Fibroblast of lung (primary cell): ENCODE measurements at regions not wholly inside any gene's neighbourhood (a gene's known extent, or its start where the extent isn't known, plus 50 kb on each side); places are given as distances from the start of the nearest gene placed in this dataset.

ENCODE experiments used
- CTCF ChIP-seq, 2 donors: IDR thresholded peaks in 1 of 2; conservative IDR thresholded peaks in 1 of 2; 1 replicate in 1 of 2; 2 replicates in 1 of 2; pipeline ENCODE4 v1.5.1; 2011 to 2012; ENCODE audit warnings: low read length in 2 of 2, control low read depth in 1 of 2, inconsistent platforms in 1 of 2, low read depth in 1 of 2, mild to moderate bottlenecking in 1 of 2
- EZH2 ChIP-seq: IDR thresholded peaks from 2 replicates; pipeline ENCODE4 v1.5.1; 2012; ENCODE audit warnings: low read length, control low read depth, mild to moderate bottlenecking; ENCODE audit errors: missing control alignments

GRCh38 chr12:47337581-47337980 lies 257.8 kb upstream of the AMIGO2 start:
- TF ChIP-seq CTCF (conservative IDR thresholded peaks at IDR 0.05 in 1 of 2, IDR thresholded peaks at IDR 0.05 in 1 of 2; ENCODE audit: low read depth in 1 of 2, low read length in 2 of 2) (no peak), EZH2 (no peak)
